GM12874 (cell line): ENCODE measurements at regions not wholly inside any gene's neighbourhood (a gene's known extent, or its start where the extent isn't known, plus 50 kb on each side); places are given as distances from the start of the nearest gene placed in this dataset.

Experiments used
- TF ChIP-seq, protein P1 (sequence below): IDR thresholded peaks from 2 replicates; pipeline ENCODE4 v1.5.1; 2011; ENCODE audit warnings: low read depth, mild to moderate bottlenecking, control low read depth, low read length, moderate library complexity; ENCODE audit not compliant: insufficient read depth

DNA sequence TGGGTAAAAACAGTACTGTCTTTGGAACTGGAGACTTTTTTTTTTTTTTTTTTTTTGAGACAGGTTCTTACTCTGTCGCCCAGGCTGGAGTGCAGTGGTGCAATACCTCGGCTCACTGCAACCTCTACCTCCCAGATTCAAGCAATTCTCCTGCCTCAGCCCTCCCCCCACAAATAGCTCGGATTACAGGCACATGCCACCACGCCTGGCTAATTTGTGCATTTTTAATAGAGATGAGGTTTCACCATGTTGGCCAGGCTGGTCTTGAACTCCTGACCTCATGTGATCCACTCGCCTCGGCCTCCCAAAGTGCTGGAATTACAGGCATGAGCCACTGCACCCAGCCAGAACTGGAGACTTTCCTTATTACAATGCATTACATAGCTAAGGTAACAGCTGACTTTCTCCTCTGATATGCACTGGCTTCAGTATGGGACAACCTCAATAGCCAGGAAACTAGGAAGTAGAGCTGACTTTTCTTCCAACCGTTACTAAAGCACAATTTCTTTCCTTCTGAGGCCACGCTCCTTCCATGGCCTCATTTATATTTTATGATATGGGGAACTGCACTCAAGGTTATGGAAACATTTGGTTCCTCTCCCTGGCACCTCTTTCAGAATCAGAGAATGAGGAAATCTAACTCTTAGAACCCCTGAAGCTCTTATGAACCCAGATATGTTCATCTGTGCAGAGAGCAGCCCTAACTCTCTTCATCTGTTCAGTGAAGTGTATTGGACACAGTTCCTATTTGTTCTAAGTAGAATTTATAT is 53.5 kb upstream of the FAM9B start:
- TF ChIP-seq, protein P1, sequence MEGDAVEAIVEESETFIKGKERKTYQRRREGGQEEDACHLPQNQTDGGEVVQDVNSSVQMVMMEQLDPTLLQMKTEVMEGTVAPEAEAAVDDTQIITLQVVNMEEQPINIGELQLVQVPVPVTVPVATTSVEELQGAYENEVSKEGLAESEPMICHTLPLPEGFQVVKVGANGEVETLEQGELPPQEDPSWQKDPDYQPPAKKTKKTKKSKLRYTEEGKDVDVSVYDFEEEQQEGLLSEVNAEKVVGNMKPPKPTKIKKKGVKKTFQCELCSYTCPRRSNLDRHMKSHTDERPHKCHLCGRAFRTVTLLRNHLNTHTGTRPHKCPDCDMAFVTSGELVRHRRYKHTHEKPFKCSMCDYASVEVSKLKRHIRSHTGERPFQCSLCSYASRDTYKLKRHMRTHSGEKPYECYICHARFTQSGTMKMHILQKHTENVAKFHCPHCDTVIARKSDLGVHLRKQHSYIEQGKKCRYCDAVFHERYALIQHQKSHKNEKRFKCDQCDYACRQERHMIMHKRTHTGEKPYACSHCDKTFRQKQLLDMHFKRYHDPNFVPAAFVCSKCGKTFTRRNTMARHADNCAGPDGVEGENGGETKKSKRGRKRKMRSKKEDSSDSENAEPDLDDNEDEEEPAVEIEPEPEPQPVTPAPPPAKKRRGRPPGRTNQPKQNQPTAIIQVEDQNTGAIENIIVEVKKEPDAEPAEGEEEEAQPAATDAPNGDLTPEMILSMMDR, result no peak

DNA sequence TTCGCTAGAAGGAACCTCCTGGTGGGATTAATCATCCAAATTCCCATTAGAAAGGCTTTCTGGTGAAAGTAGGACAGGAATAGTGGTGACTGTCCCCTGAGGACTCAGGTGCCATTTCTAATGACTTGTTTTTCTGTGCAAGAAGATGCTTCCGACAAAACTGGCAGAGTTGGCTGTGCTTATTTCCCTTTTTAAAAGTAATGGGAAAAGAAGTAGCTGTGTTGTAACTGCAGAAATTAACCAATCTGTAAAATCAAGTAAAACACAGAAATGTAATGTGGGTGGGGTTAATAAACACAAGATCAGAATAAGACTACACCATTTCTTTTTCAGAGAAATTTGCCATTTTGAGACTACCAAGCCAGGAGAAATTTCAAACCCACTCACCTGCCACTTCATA is 55.0 kb upstream of the FAM9B start:
- TF ChIP-seq, protein P1, result no peak

DNA sequence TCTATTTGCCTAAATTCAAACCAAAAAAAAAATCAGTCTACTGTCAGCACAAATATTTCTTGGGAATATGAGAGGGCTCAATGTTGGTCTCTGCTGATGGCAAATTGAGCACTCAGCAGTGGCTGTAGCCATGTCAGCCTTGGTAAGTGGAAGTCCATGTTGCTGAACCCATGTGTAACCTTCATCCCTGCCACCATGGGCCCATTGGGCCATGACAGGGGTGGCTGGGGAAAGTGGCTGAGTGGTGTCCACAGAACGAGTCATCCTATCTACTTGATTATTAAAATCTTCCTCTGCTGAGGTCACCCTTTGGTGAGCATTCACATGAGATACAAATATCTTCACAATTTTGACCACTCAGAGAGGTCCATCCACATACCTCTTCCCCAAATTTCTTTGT is 56.8 kb upstream of the FAM9B start:
- TF ChIP-seq, protein P1, result no peak

DNA sequence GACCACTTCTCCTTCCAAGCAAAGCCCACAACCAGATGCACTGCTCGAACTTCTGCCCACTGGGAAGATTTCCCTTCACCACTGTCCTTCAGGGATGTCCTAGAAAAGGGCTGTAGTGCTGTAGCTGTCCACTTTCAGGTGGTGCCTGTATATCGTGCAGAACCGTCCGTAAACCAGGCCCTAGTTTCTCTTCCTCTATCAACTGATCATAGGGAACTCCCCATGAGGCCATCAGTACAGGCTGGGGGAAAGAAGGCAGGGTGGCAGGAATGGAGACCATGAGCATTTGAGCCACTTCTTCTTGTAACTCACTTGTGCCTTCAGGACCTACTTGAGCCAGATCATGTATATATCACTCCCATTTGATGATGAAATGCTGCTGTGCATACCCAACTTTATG is 57.3 kb upstream of the FAM9B start:
- TF ChIP-seq, protein P1, result no peak

DNA sequence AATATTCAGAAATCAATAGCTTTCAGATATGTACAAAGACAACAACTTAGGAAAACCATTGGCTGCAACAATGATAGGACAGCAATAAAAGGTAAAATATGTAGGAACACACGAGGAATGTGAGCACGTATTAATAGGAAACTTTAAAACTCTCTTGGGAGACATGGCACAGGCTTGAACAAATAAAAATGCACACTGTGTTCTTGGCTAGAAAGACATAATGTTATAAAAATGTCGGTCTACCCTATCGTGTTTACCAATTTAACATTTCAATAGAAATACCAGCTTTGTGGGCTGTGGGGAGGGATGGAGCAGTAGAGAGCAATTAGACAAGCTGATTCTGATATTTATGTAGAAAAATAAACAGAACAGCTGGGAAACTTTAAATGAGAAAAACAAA is 69.0 kb upstream of the FAM9B start:
- TF ChIP-seq, protein P1, result no peak

DNA sequence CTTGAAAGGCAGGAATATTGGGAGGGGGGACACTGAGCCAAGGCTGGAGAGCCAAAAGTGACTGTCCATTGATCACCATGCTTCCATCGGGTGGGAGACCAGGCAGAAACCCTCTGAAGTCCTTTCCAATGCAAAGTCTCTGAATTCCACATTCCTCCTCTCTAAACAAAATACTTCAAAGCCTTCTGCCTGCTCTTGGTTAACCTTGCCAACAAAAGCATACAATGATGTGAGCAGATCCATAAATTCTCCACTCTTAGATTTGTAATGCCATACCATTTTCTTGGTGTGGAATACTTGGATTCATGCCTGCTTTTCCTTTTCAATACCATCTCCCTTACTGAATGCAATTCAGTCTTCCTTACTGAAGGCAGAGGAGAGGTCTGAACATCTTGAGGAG is 74.1 kb upstream of the FAM9B start:
- TF ChIP-seq, protein P1, result no peak

DNA sequence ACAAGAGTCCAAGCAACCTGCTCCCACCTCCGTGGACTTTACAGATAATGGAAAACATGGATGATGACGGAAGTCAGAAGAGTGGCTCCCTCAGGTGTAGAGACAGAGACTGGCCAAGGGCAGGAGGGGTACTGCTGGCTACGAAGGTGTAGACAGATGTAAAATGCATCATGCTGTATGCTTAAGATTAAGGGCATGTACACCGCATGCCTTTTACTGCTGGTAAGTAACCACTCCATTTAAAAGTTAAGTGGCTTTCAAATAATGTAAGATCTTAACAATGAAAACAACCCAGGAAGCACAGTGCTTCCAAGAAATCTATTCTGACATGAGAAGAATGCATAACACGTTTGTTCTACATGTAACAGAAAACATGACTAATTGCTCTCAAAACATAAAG is 76.9 kb upstream of the FAM9B start:
- TF ChIP-seq, protein P1, result no peak
